ENCODE measurements at regions not wholly inside any gene's neighbourhood (a gene's known extent, or its start where the extent isn't known, plus 50 kb on each side); places are given as distances from the start of the nearest gene placed in this dataset.

GRCh38 chr7:46939089-46939488 is 642.8 kb downstream of the TNS3 start:
- TF ChIP-seq, protein P1, sequence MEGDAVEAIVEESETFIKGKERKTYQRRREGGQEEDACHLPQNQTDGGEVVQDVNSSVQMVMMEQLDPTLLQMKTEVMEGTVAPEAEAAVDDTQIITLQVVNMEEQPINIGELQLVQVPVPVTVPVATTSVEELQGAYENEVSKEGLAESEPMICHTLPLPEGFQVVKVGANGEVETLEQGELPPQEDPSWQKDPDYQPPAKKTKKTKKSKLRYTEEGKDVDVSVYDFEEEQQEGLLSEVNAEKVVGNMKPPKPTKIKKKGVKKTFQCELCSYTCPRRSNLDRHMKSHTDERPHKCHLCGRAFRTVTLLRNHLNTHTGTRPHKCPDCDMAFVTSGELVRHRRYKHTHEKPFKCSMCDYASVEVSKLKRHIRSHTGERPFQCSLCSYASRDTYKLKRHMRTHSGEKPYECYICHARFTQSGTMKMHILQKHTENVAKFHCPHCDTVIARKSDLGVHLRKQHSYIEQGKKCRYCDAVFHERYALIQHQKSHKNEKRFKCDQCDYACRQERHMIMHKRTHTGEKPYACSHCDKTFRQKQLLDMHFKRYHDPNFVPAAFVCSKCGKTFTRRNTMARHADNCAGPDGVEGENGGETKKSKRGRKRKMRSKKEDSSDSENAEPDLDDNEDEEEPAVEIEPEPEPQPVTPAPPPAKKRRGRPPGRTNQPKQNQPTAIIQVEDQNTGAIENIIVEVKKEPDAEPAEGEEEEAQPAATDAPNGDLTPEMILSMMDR (IDR thresholded peaks at IDR 0.05): no peak
- TF ChIP-seq EP300 (IDR thresholded peaks at IDR 0.05) (no peak), POLR2A (IDR thresholded peaks at IDR 0.05) (no peak)
